ENCODE measurements at regions not wholly inside any gene's neighbourhood (a gene's known extent, or its start where the extent isn't known, plus 50 kb on each side); places are given as distances from the start of the nearest gene placed in this dataset.
"Not testable (repeated sequence)": the region's sequence is repeated elsewhere in the genome, so short reads cannot be mapped to it uniquely, and the experiment has no call there.

- not testable (repeated sequence) for TF ChIP-seq CTCF (IDR thresholded peaks at IDR 0.05 in 4 of 5, conservative IDR thresholded peaks at IDR 0.05 in 1 of 5); POLR2A (IDR thresholded peaks at IDR 0.05)
These were observed 401.7 kb downstream of the IRX2 start for GRCh38 chr5:2349768-2350167.
